CD4-positive, alpha-beta T cell (primary cell): ENCODE measurements at regions not wholly inside any gene's neighbourhood (a gene's known extent, or its start where the extent isn't known, plus 50 kb on each side); places are given as distances from the start of the nearest gene placed in this dataset.

Experiments
- ATAC-seq: fragments of 200-7000 bp; cut with Tn5 transposase; one replicate; pipeline ENCODE4 v1.10.0; 2022; ENCODE audit warnings: mild to moderate bottlenecking; ENCODE audit not compliant: poor library complexity
- CTCF ChIA-PET: fragments of 350-600 bp; sonication (Branson Sonifier 250); formaldehyde crosslinking; loops from one replicate; lab custom pipeline; 2021; ENCODE audit warnings: antibody characterized with exemption, inconsistent platforms; lab: Charles Lee
- POLR2A ChIA-PET: fragments of 350-600 bp; sonication (Branson Sonifier 250); formaldehyde crosslinking; loops from one replicate; lab custom pipeline; 2021; ENCODE audit warnings: antibody characterized with exemption, inconsistent platforms; lab: Charles Lee
- DNase-seq, 14 experiments: peaks; one replicate each; pipeline ENCODE4 v3.0.0-alpha.2; 2013 to 2020; ENCODE audit warnings: mixed read lengths in 2 of 14
- H3K27ac ChIP-seq, 2 donors: one replicate each; pipeline versions ENCODE4 v1.5.1 to v1.7.0; 2013; ENCODE audit warnings: low read length in 2 of 2, low read depth in 1 of 2, mild to moderate bottlenecking in 1 of 2
- H3K27me3 ChIP-seq, 2 experiments: 1 replicate in 1 of 2; 2 replicates in 1 of 2; pipeline versions ENCODE4 v1.6.1 to v1.7.0; 2013; ENCODE audit warnings: low read length in 2 of 2, control low read depth in 1 of 2, mild to moderate bottlenecking in 1 of 2, moderate library complexity in 1 of 2; ENCODE audit not compliant: insufficient read depth in 2 of 2, control insufficient read depth in 1 of 2
- H3K36me3 ChIP-seq: one replicate; pipeline ENCODE4 v1.6.1; 2013; ENCODE audit warnings: low read length, control low read depth; ENCODE audit not compliant: insufficient read depth
- H3K4me1 ChIP-seq: one replicate; pipeline ENCODE4 v1.6.1; 2013; ENCODE audit warnings: low read length, control low read depth; ENCODE audit not compliant: insufficient read depth
- H3K4me3 ChIP-seq: one replicate; pipeline ENCODE4 v1.5.1; 2013; ENCODE audit warnings: mild to moderate bottlenecking, low read length, moderate library complexity
- H3K9me3 ChIP-seq, 2 experiments: 1 replicate in 1 of 2; 2 replicates in 1 of 2; pipeline versions ENCODE4 v1.6.1 to v1.7.0; 2013; ENCODE audit warnings: low read length in 2 of 2, mild to moderate bottlenecking in 2 of 2, control low read depth in 1 of 2, moderate library complexity in 1 of 2; ENCODE audit not compliant: control insufficient read depth in 1 of 2, insufficient read depth in 1 of 2
- H3K27ac Mint-ChIP-seq: one replicate; pipeline ENCODE4 v1.8.0; 2020; ENCODE audit warnings: mixed read lengths
- H3K27me3 Mint-ChIP-seq: one replicate; pipeline ENCODE4 v1.8.0; 2021; ENCODE audit warnings: mixed read lengths
- H3K36me3 Mint-ChIP-seq: one replicate; pipeline ENCODE4 v1.8.0; 2021; ENCODE audit warnings: low read depth, mixed read lengths
- H3K4me1 Mint-ChIP-seq: one replicate; pipeline ENCODE4 v1.8.0; 2021; ENCODE audit warnings: low read depth, mixed read lengths
- H3K4me3 Mint-ChIP-seq: one replicate; pipeline ENCODE4 v1.8.0; 2020; ENCODE audit warnings: mild to moderate bottlenecking, mixed read lengths
- H3K9me3 Mint-ChIP-seq: one replicate; pipeline ENCODE4 v1.8.0; 2020; ENCODE audit warnings: mixed read lengths
- intact Hi-C, 2 experiments: fragments of 100-400 bp; cut with DNase I in 1 of 2; cut with micrococcal nuclease in 1 of 2; formaldehyde crosslinking; loops; one replicate each; pipeline versions ENCODE4 v1.15.1 to v1.9.0; 2023 to 2025; cut with DNase I, micrococcal nuclease
- TF ChIP-seq, protein P1 (sequence below): fragments of 200-600 bp; IDR thresholded peaks from one replicate; pipeline ENCODE4 v1.8.0; 2022; ENCODE audit warnings: antibody characterized with exemption, mild to moderate bottlenecking

DNA sequence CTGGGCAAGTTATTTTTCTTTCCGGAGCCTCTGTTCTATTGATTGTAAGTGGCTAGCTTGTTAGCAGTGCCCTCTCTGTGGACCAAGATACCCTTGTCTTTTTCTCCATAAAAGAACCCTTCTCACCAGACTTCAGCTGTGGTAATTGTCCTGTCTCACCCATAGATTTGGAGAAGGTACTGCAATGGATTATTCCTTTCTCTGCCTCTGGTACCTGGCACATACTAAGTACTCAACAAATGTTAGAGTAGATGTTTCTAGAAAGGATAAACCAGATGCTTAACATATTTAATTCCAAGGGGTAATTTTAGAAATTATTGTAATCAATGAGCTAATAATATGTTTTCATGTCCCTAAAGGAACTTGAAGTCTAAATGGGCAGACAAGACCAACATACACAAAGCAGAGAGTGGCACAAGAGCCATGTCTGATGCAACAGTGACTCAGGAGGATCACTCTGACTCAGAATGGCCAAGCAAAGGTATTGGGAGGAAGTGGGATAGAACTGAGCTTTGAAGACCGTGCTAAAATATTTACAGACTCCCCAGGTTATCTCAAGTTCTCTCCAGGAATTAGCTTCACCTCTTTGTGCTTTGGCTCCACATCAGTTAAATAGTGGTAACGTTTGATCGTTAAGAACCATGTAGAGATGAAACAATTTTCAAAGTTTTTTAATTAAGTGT lies 129.7 kb upstream of the OSR1 start:
- DNase-seq (no peak), ATAC-seq (no peak)
- Mint-ChIP-seq H3K27me3 (peaks cover 47% of the 10 kb centered on the region), H3K9me3 (no peaks in the 10 kb centered on the region), H3K36me3 (no peaks in the 10 kb centered on the region), H3K27ac (no peak overlapping the region), H3K4me1 (no peaks in the 10 kb centered on the region), H3K4me3 (no peak overlapping the region)
- H3K9me3 ChIP-seq = no peaks in the 10 kb centered on the region
- H3K27ac ChIP-seq = no peak overlapping the region
- peaks cover 3 to 6% of the 10 kb centered on the region in 2 experiments for H3K27me3 ChIP-seq
- intact Hi-C loops = no loop called here
- ChIA-PET CTCF (no interaction called here), POLR2A (no interaction called here)
- no peak overlapping the region for H3K4me3 ChIP-seq
- TF ChIP-seq, protein P1, sequence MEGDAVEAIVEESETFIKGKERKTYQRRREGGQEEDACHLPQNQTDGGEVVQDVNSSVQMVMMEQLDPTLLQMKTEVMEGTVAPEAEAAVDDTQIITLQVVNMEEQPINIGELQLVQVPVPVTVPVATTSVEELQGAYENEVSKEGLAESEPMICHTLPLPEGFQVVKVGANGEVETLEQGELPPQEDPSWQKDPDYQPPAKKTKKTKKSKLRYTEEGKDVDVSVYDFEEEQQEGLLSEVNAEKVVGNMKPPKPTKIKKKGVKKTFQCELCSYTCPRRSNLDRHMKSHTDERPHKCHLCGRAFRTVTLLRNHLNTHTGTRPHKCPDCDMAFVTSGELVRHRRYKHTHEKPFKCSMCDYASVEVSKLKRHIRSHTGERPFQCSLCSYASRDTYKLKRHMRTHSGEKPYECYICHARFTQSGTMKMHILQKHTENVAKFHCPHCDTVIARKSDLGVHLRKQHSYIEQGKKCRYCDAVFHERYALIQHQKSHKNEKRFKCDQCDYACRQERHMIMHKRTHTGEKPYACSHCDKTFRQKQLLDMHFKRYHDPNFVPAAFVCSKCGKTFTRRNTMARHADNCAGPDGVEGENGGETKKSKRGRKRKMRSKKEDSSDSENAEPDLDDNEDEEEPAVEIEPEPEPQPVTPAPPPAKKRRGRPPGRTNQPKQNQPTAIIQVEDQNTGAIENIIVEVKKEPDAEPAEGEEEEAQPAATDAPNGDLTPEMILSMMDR = no peak
- no peaks in the 10 kb centered on the region for H3K36me3 ChIP-seq
- no peaks in the 10 kb centered on the region for H3K4me1 ChIP-seq

DNA sequence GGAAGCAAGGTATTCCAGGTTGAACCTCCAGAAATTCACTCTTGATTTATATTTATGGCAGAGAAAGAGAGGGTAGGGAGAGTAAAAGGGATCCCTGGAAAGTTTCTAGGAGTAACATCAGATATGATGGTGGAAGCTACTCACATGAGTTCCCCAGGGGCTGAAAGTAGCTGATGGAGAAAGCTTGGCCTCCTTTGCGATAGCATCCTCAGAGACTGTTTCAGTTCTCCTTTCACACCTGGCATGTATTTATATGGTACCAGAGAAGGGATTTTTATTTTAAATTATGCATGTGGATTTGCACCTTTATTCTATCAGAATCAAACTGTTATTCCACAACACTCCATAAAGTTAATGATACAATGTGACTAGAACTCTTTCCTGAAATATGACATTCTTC lies 126.3 kb upstream of the OSR1 start:
- Mint-ChIP-seq H3K9me3 (no peaks in the 10 kb centered on the region), H3K4me3 (no peak overlapping the region), H3K4me1 (no peaks in the 10 kb centered on the region), H3K36me3 (no peaks in the 10 kb centered on the region), H3K27ac (no peak overlapping the region), H3K27me3 (peaks cover 29% of the 10 kb centered on the region)
- ChIA-PET POLR2A (no interaction called here), CTCF (no interaction called here)
- TF ChIP-seq, protein P1 = no peak
- H3K27me3 ChIP-seq = peaks cover 1 to 6% of the 10 kb centered on the region in 2 experiments
- H3K27ac ChIP-seq = no peak overlapping the region
- no peaks in the 10 kb centered on the region for H3K9me3 ChIP-seq
- intact Hi-C loops = no loop called here
- H3K36me3 ChIP-seq = no peaks in the 10 kb centered on the region
- no peak for ATAC-seq
- DNase-seq = no peak
- H3K4me1 ChIP-seq = no peaks in the 10 kb centered on the region
- no peak overlapping the region for H3K4me3 ChIP-seq

- Histone ChIP-seq H3K4me1 (no peaks in the 10 kb centered on the region), H3K9me3 (no peaks in the 10 kb centered on the region), H3K27me3 (no peaks in the 10 kb centered on the region), H3K36me3 (no peaks in the 10 kb centered on the region), H3K27ac (no peak overlapping the region), H3K4me3 (no peak overlapping the region)
- Mint-ChIP-seq H3K9me3 (peaks cover 2% of the 10 kb centered on the region), H3K4me1 (no peaks in the 10 kb centered on the region), H3K36me3 (no peaks in the 10 kb centered on the region), H3K27ac (no peak overlapping the region), H3K27me3 (peaks cover 41% of the 10 kb centered on the region), H3K4me3 (no peak overlapping the region)
- CTCF ChIA-PET = no interaction called here
- TF ChIP-seq, protein P1 = no peak
- DNase-seq (no peak), ATAC-seq (no peak)
- intact Hi-C loops = no loop called here
- POLR2A ChIA-PET = no interaction called here
Observed at GRCh38 chr2:19480673-19481072, 122.2 kb upstream of the OSR1 start.
